H9 (cell line): ENCODE measurements at regions not wholly inside any gene's neighbourhood (a gene's known extent, or its start where the extent isn't known, plus 50 kb on each side); places are given as distances from the start of the nearest gene placed in this dataset.

Source experiments
- DNase-seq: peaks from one replicate; pipeline ENCODE4 v3.0.0-alpha.2; 2017
- H2AFZ ChIP-seq: one replicate; pipeline ENCODE4 v1.6.1; 2013; ENCODE audit warnings: mild to moderate bottlenecking, low read length, control low read depth, moderate library complexity
- H2AK5ac ChIP-seq: 2 replicates; pipeline ENCODE4 v1.6.1; 2013; ENCODE audit warnings: low read length, control low read depth, mixed read lengths; ENCODE audit not compliant: insufficient read length
- H2BK120ac ChIP-seq: one replicate; pipeline ENCODE4 v1.6.1; 2013; ENCODE audit warnings: low read depth, mild to moderate bottlenecking, low read length, control low read depth, inconsistent platforms; ENCODE audit not compliant: poor library complexity, severe bottlenecking
- H2BK12ac ChIP-seq: 2 replicates; pipeline ENCODE4 v1.6.1; 2013; ENCODE audit warnings: low read length, control low read depth, mixed read lengths, low read depth; ENCODE audit not compliant: insufficient read length
- H2BK15ac ChIP-seq: 2 replicates; pipeline ENCODE4 v1.6.1; 2013; ENCODE audit warnings: low read depth, low read length, control low read depth
- H2BK20ac ChIP-seq: one replicate; pipeline ENCODE4 v1.6.1; 2013; ENCODE audit warnings: low read depth, mild to moderate bottlenecking, low read length, control low read depth, inconsistent platforms; ENCODE audit not compliant: poor library complexity, severe bottlenecking
- H2BK5ac ChIP-seq: 2 replicates; pipeline ENCODE4 v1.6.1; 2013; ENCODE audit warnings: low read length, control low read depth, mixed read lengths; ENCODE audit not compliant: insufficient read length
- H3K14ac ChIP-seq: 2 replicates; pipeline ENCODE4 v1.6.1; 2013; ENCODE audit warnings: low read length, control low read depth; ENCODE audit not compliant: insufficient read depth
- H3K18ac ChIP-seq: 2 replicates; pipeline ENCODE4 v1.6.1; 2013; ENCODE audit warnings: low read depth, mild to moderate bottlenecking, mixed read lengths, low read length, control low read depth; ENCODE audit not compliant: insufficient read length
- H3K23ac ChIP-seq: 2 replicates; pipeline ENCODE4 v1.6.1; 2013; ENCODE audit warnings: low read length, control low read depth, mixed read lengths, low read depth; ENCODE audit not compliant: insufficient read length
- H3K23me2 ChIP-seq: 2 replicates; pipeline ENCODE4 v1.6.1; 2013; ENCODE audit warnings: low read depth, mild to moderate bottlenecking, mixed read lengths, low read length, control low read depth; ENCODE audit not compliant: insufficient read length, poor library complexity, severe bottlenecking
- H3K27ac ChIP-seq: 2 replicates; pipeline ENCODE4 v1.5.1; 2013; ENCODE audit warnings: low read length, control low read depth, mixed read lengths, low read depth; ENCODE audit not compliant: insufficient read length
- H3K27me3 ChIP-seq: 2 replicates; pipeline ENCODE4 v1.6.1; 2013; ENCODE audit warnings: low read length, control low read depth, inconsistent platforms; ENCODE audit not compliant: insufficient read depth
- H3K4ac ChIP-seq: 2 replicates; pipeline ENCODE4 v1.6.1; 2013; ENCODE audit warnings: low read depth, mild to moderate bottlenecking, control low read depth, inconsistent platforms, low read length, moderate library complexity
- H3K4me1 ChIP-seq: 2 replicates; pipeline ENCODE4 v1.6.1; 2013; ENCODE audit warnings: low read length, control low read depth, inconsistent platforms; ENCODE audit not compliant: insufficient read depth
- H3K4me2 ChIP-seq: 2 replicates; pipeline ENCODE4 v1.6.1; 2013; ENCODE audit warnings: low read length, control low read depth, mixed read lengths; ENCODE audit not compliant: insufficient read length, insufficient read depth
- H3K56ac ChIP-seq: 2 replicates; pipeline ENCODE4 v1.6.1; 2013; ENCODE audit warnings: low read depth, mild to moderate bottlenecking, mixed read lengths, low read length, control low read depth; ENCODE audit not compliant: insufficient read length
- H3K79me1 ChIP-seq: 2 replicates; pipeline ENCODE4 v1.6.1; 2013; ENCODE audit warnings: low read depth, mild to moderate bottlenecking, moderate library complexity, low read length, control low read depth, inconsistent platforms; ENCODE audit not compliant: insufficient read depth, poor library complexity, severe bottlenecking
- H3K79me2 ChIP-seq: 2 replicates; pipeline ENCODE4 v1.6.1; 2013; ENCODE audit warnings: low read length, control low read depth, inconsistent platforms; ENCODE audit not compliant: insufficient read depth
- H3K9ac ChIP-seq: 2 replicates; pipeline ENCODE4 v1.6.1; 2013; ENCODE audit warnings: low read length, control low read depth, mixed read lengths; ENCODE audit not compliant: insufficient read length; ENCODE audit errors: extremely low read depth
- H3K9me3 ChIP-seq: one replicate; pipeline ENCODE4 v1.6.1; 2013; ENCODE audit warnings: low read depth, low read length, inconsistent platforms; ENCODE audit not compliant: control insufficient read depth
- H3T11ph ChIP-seq: one replicate; pipeline ENCODE4 v1.6.1; 2013; ENCODE audit warnings: mild to moderate bottlenecking, low read length, control low read depth, inconsistent platforms
- H4K20me1 ChIP-seq: one replicate; pipeline ENCODE4 v1.6.1; 2013; ENCODE audit not compliant: control insufficient read depth, insufficient read length, insufficient read depth
- H4K5ac ChIP-seq: 2 replicates; pipeline ENCODE4 v1.6.1; 2013; ENCODE audit warnings: low read depth, mild to moderate bottlenecking, mixed read lengths, low read length, control low read depth; ENCODE audit not compliant: insufficient read length
- H4K8ac ChIP-seq: replicated peaks from 2 replicates; pipeline ENCODE4 v1.6.1; 2013; ENCODE audit warnings: low read length, control low read depth, mixed read lengths, low read depth; ENCODE audit not compliant: insufficient read length
- H4K91ac ChIP-seq: 2 replicates; pipeline ENCODE4 v1.6.1; 2013; ENCODE audit warnings: low read depth, mild to moderate bottlenecking, moderate library complexity, mixed read lengths, low read length, control low read depth; ENCODE audit not compliant: insufficient read length
- H3K27ac Mint-ChIP-seq, 3 experiments: 2 replicates in 2 of 3; 3 replicates in 1 of 3; pipeline ENCODE4 v1.8.0; 2020 to 2021; ENCODE audit warnings: mixed read lengths in 3 of 3, mild to moderate bottlenecking in 1 of 3, moderate library complexity in 1 of 3
- H3K27me3 Mint-ChIP-seq: 2 replicates; pipeline ENCODE4 v1.8.0; 2021; ENCODE audit warnings: low read depth, mild to moderate bottlenecking, moderate library complexity, mixed read lengths
- H3K36me3 Mint-ChIP-seq, 3 experiments: 2 replicates in 2 of 3; 3 replicates in 1 of 3; pipeline ENCODE4 v1.8.0; 2020 to 2021; ENCODE audit warnings: low read depth in 3 of 3, mixed read lengths in 3 of 3; ENCODE audit not compliant: insufficient read depth in 1 of 3
- H3K4me1 Mint-ChIP-seq, 2 experiments: 2 replicates each; pipeline ENCODE4 v1.8.0; 2020; ENCODE audit warnings: mixed read lengths in 2 of 2
- H3K4me3 Mint-ChIP-seq, 2 experiments: 2 replicates in 1 of 2; 3 replicates in 1 of 2; pipeline ENCODE4 v1.8.0; 2020 to 2021; ENCODE audit warnings: mild to moderate bottlenecking in 2 of 2, mixed read lengths in 2 of 2, moderate library complexity in 1 of 2
- H3K9me3 Mint-ChIP-seq, 2 experiments: 2 replicates in 1 of 2; 3 replicates in 1 of 2; pipeline ENCODE4 v1.8.0; 2020; ENCODE audit warnings: mild to moderate bottlenecking in 2 of 2, mixed read lengths in 2 of 2, moderate library complexity in 1 of 2
- CTCF ChIP-seq: fragments of 200-600 bp; sonication (generic); conservative IDR thresholded peaks from 3 replicates; pipeline ENCODE4 v1.8.0; 2021; ENCODE audit warnings: antibody characterized with exemption, mild to moderate bottlenecking
- WGBS: extraction: QIAGEN DNeasy Blood & Tissue Kit; methylation state at CpG from one replicate; pipeline ENCODE4 v1.1.7; 2013; ENCODE audit warnings: missing lambda C conversion rate, low lambda C conversion rate, mixed read lengths; ENCODE audit not compliant: insufficient read length; ENCODE audit errors: extremely low coverage; 5-methylcytosine and 5-hydroxymethylcytosine counted together

DNA sequence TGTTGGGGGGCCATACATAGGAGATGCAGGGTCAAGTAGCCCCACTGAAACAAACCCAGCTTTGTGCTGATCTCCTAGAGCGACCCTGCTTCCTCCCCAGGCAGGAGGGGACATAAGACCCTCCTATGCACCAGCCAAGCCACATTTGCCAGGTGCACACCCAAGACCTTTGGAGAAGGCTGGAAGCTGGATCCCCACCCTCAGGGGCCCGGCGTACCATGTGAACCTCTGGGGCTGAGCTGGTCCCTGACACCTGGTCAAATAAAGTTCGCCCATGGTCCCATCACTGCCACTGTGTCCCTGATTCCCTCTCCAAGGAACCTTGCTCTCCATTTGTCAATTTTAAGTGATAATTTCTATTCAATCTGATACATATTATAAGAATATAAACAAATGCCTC, 162.1 kb upstream of the VASH1 start:
- H3K4me2 ChIP-seq, result no peak overlapping the region
- no peaks in the 10 kb centered on the region for H4K20me1 ChIP-seq
- peaks cover 7 to 11% of the 10 kb centered on the region in 2 experiments for H3K9me3 Mint-ChIP-seq
- no peaks in the 10 kb centered on the region for H3K27me3 ChIP-seq
- H2AK5ac ChIP-seq, result no peak overlapping the region
- no peak overlapping the region for H3K23ac ChIP-seq
- no peak overlapping the region for H4K91ac ChIP-seq
- no peak overlapping the region for H2BK120ac ChIP-seq
- no peak overlapping the region for H3K27ac ChIP-seq
- no peaks in the 10 kb centered on the region for H3K23me2 ChIP-seq
- no peak for TF ChIP-seq CTCF
- peaks cover 4% of the 10 kb centered on the region; the same call in 1 of the 2 replicates for H3K4me1 ChIP-seq
- peaks cover 15 to 20% of the 10 kb centered on the region in 2 experiments for H3K4me1 Mint-ChIP-seq
- no peak overlapping the region for H2AFZ ChIP-seq
- peaks cover 2% of the 10 kb centered on the region; the same call in 1 of the 2 replicates for H3K27me3 Mint-ChIP-seq
- no peaks in the 10 kb centered on the region for H3K79me2 ChIP-seq
- H4K8ac ChIP-seq, result no peak overlapping the region
- H3T11ph ChIP-seq, result no peak overlapping the region
- H2BK15ac ChIP-seq, result no peak overlapping the region
- no peak overlapping the region for H2BK5ac ChIP-seq
- H3K56ac ChIP-seq, result no peak overlapping the region
- H2BK20ac ChIP-seq, result no peak overlapping the region
- H3K4me3 Mint-ChIP-seq, result no peak overlapping the region; a peak in 1 of 5 replicates
- H3K79me1 ChIP-seq, result no peaks in the 10 kb centered on the region
- no peak overlapping the region for H3K9ac ChIP-seq
- WGBS, result no CpG with 5 or more reads among the region's 4 CpGs
- H4K5ac ChIP-seq, result no peak overlapping the region
- H3K27ac Mint-ChIP-seq, result no peak overlapping the region
- H3K18ac ChIP-seq, result no peak overlapping the region
- no peak overlapping the region for H2BK12ac ChIP-seq
- H3K9me3 ChIP-seq, result no peaks in the 10 kb centered on the region
- no peak overlapping the region for H3K4ac ChIP-seq
- peaks cover 0 to 7% (median 4%) of the 10 kb centered on the region in 3 experiments; a peak in 3 of 7 replicates for H3K36me3 Mint-ChIP-seq
- H3K14ac ChIP-seq, result no peak overlapping the region
- DNase-seq, result no peak
